HCT116 (cell line): ENCODE measurements at regions not wholly inside any gene's neighbourhood (a gene's known extent, or its start where the extent isn't known, plus 50 kb on each side); places are given as distances from the start of the nearest gene placed in this dataset.

Experiments used
- ATAC-seq: fragments of 200-7000 bp; cut with Tn5 transposase; 2 replicates; pipeline ENCODE4 v1.9.1; 2020; ENCODE audit warnings: mild to moderate bottlenecking, moderate library complexity
- BruUV-seq: library from RNA; stranded (reverse); fragments of 400-500 nt; replicated peaks from 2 replicates; lab custom pipeline; 2021; lab: Mats Ljungman, UMichigan
- CTCF ChIA-PET: fragments of 300-600 bp; sonication (Branson Sonifier 250); formaldehyde crosslinking; loops from one replicate; lab custom pipeline; 2021; ENCODE audit warnings: antibody characterized with exemption; lab: Charles Lee
- POLR2A ChIA-PET: fragments of 300-600, 350-600 bp; sonication (Branson Sonifier 250); formaldehyde crosslinking; loops from one replicate; lab custom pipeline; 2021; ENCODE audit warnings: antibody characterized with exemption; lab: Charles Lee
- RAD21 ChIA-PET, 2 experiments: fragments of 300-600 bp; sonication (Branson Sonifier 250); formaldehyde crosslinking; loops; one replicate each; lab custom pipeline; 2023; ENCODE audit warnings: low total read pairs in 2 of 2; ENCODE audit not compliant: uncharacterized antibody in 2 of 2, unreplicated experiment in 2 of 2, low non-redundant PET in 1 of 2; lab: Charles Lee
- DNase-seq: peaks from one replicate; pipeline ENCODE4 v3.0.0-alpha.2; 2010; ENCODE audit warnings: low read depth, low spot score
- H2AFZ ChIP-seq: fragments of 200-600 bp; shearing (Covaris generic), sonication (generic); 2 replicates; pipeline ENCODE4 v1.6.1; 2017; ENCODE audit warnings: low read depth, mixed run types, mixed read lengths, antibody characterized with exemption, low read length; ENCODE audit not compliant: poor library complexity, severe bottlenecking
- H3K27ac ChIP-seq: 2 replicates; pipeline ENCODE4 v1.5.1; 2012; ENCODE audit warnings: low read depth, low read length
- H3K27me3 ChIP-seq: fragments of 200-600 bp; sonication (generic); 2 replicates; pipeline ENCODE4 v1.6.1; 2016; ENCODE audit warnings: mixed run types, low read length, mixed read lengths; ENCODE audit not compliant: insufficient read depth
- H3K36me3 ChIP-seq, 2 experiments: fragments of 200-500 bp in 1 of 2; fragments of 200-600 bp in 1 of 2; sonication (Bioruptor generic) in 1 of 2; sonication (generic) in 1 of 2; 2 replicates each; pipeline versions ENCODE4 v1.5.1 to v1.6.1; 2014 to 2016; ENCODE audit warnings: low read length in 2 of 2, inconsistent platforms in 1 of 2, mixed read lengths in 1 of 2, mixed run types in 1 of 2; ENCODE audit not compliant: insufficient read depth in 2 of 2, control insufficient read depth in 1 of 2
- H3K4me1 ChIP-seq, 2 experiments: fragments of 200-600 bp in 1 of 2; sonication (generic) in 1 of 2; 2 replicates each; pipeline versions ENCODE4 v1.5.1 to v1.6.1; 2012 to 2017; ENCODE audit warnings: low read length in 2 of 2, inconsistent platforms in 1 of 2, mild to moderate bottlenecking in 1 of 2, mixed read lengths in 1 of 2, mixed run types in 1 of 2, moderate library complexity in 1 of 2; ENCODE audit not compliant: insufficient read depth in 2 of 2, control insufficient read depth in 1 of 2
- H3K4me2 ChIP-seq: fragments of 200-600 bp; sonication (generic); 2 replicates; pipeline ENCODE4 v1.6.1; 2017; ENCODE audit warnings: mixed run types, low read length, mixed read lengths
- H3K4me3 ChIP-seq, 2 experiments: fragments of 200-600 bp in 1 of 2; sonication (generic) in 1 of 2; replicated peaks in 1 of 2; 2 replicates each; pipeline ENCODE4 v1.5.1; 2011 to 2016; ENCODE audit warnings: low read length in 2 of 2, control low read depth in 1 of 2, low read depth in 1 of 2, mild to moderate bottlenecking in 1 of 2, mixed read lengths in 1 of 2, mixed run types in 1 of 2
- H3K79me2 ChIP-seq: fragments of 200-600 bp; sonication (generic); 2 replicates; pipeline ENCODE4 v1.6.1; 2017; ENCODE audit warnings: mild to moderate bottlenecking, mixed run types, low read length, moderate library complexity, mixed read lengths; ENCODE audit not compliant: insufficient read depth
- H3K9ac ChIP-seq: fragments of 200-600 bp; sonication (generic); 2 replicates; pipeline ENCODE4 v1.6.1; 2016; ENCODE audit warnings: low read length, mixed read lengths
- H3K9me2 ChIP-seq: fragments of 200-600 bp; sonication (generic), shearing (Covaris generic); 2 replicates; pipeline ENCODE4 v1.6.1; 2017; ENCODE audit warnings: mixed run types, mild to moderate bottlenecking, moderate library complexity; ENCODE audit not compliant: insufficient read depth
- H3K9me3 ChIP-seq, 2 experiments: fragments of 200-500 bp in 1 of 2; fragments of 200-600 bp in 1 of 2; sonication (Bioruptor generic) in 1 of 2; sonication (generic) in 1 of 2; 2 replicates each; pipeline ENCODE4 v1.6.1; 2014 to 2017; ENCODE audit warnings: low read length in 2 of 2, mixed read lengths in 2 of 2, inconsistent platforms in 1 of 2, low read depth in 1 of 2, mild to moderate bottlenecking in 1 of 2, mixed run types in 1 of 2, moderate library complexity in 1 of 2; ENCODE audit not compliant: control insufficient read depth in 1 of 2, insufficient read depth in 1 of 2
- H4K20me1 ChIP-seq: fragments of 200-600 bp; sonication (generic), shearing (Covaris generic); 2 replicates; pipeline ENCODE4 v1.6.1; 2017; ENCODE audit warnings: mixed run types, mild to moderate bottlenecking, moderate library complexity; ENCODE audit not compliant: insufficient read depth
- ATF3 ChIP-seq: IDR thresholded peaks from 2 replicates; pipeline ENCODE4 v1.6.1; 2012
- CBX3 ChIP-seq: IDR thresholded peaks from 2 replicates; pipeline ENCODE4 v1.6.1; 2012; ENCODE audit warnings: low read depth
- CEBPB ChIP-seq: IDR thresholded peaks from 2 replicates; pipeline ENCODE4 v1.6.1; 2012; ENCODE audit warnings: low read depth
- CTCF ChIP-seq, 3 experiments: fragments of 200-600 bp in 1 of 3; sonication (generic) in 1 of 3; IDR thresholded peaks in 2 of 3; conservative IDR thresholded peaks in 1 of 3; 2 replicates each; pipeline ENCODE4 v1.5.1; 2012 to 2017; ENCODE audit warnings: low read depth in 2 of 3, low read length in 2 of 3, antibody characterized with exemption in 1 of 3, borderline replicate concordance in 1 of 3, control low read depth in 1 of 3, mild to moderate bottlenecking in 1 of 3, mixed read lengths in 1 of 3, mixed run types in 1 of 3, moderate library complexity in 1 of 3; ENCODE audit not compliant: insufficient read depth in 1 of 3
- ELF1 ChIP-seq: IDR thresholded peaks from 2 replicates; pipeline ENCODE4 v1.6.1; 2012; ENCODE audit warnings: low read depth, borderline replicate concordance
- EZH2phosphoT487 ChIP-seq: fragments of 200-600 bp; IDR thresholded peaks from 2 replicates; pipeline ENCODE4 v1.6.1; 2018; ENCODE audit warnings: antibody characterized with exemption, borderline replicate concordance
- FOSL1 ChIP-seq: IDR thresholded peaks from 2 replicates; pipeline ENCODE4 v1.6.1; 2012; ENCODE audit warnings: low read depth
- JUND ChIP-seq: IDR thresholded peaks from 2 replicates; pipeline ENCODE4 v1.6.1; 2012
- MAX ChIP-seq: IDR thresholded peaks from 2 replicates; pipeline ENCODE4 v1.6.1; 2012
- RAD21 ChIP-seq: IDR thresholded peaks from 2 replicates; pipeline ENCODE4 v1.6.1; 2012; ENCODE audit warnings: low read depth, mild to moderate bottlenecking
- REST ChIP-seq: IDR thresholded peaks from 2 replicates; pipeline ENCODE4 v1.6.1; 2012; ENCODE audit warnings: low read depth
- SP1 ChIP-seq: IDR thresholded peaks from 2 replicates; pipeline ENCODE4 v1.6.1; 2012; ENCODE audit warnings: low read depth
- TCF7L2 ChIP-seq: IDR thresholded peaks from 2 replicates; pipeline ENCODE4 v1.7.0; 2011; ENCODE audit warnings: borderline replicate concordance, inconsistent platforms; ENCODE audit not compliant: insufficient read depth, insufficient read length; ENCODE audit errors: extremely low read depth
- ZNF274 ChIP-seq: fragments of 200-500 bp; sonication (Bioruptor generic); IDR thresholded peaks from 2 replicates; pipeline ENCODE4 v1.6.1; 2014; ENCODE audit warnings: mild to moderate bottlenecking, low read depth, low read length, inconsistent platforms
- intact Hi-C: fragments of 100-400 bp; cut with micrococcal nuclease; formaldehyde crosslinking; loops from 2 replicates; pipeline ENCODE4 v1.10.0; 2022

- Histone ChIP-seq H3K27me3 (no peaks in the 10 kb centered on the region), H3K4me3 (no peak overlapping the region), H3K4me2 (no peak overlapping the region), H3K79me2 (no peaks in the 10 kb centered on the region), H3K27ac (no peak overlapping the region), H4K20me1 (no peaks in the 10 kb centered on the region), H3K9me3 (no peaks in the 10 kb centered on the region), H3K36me3 (no peaks in the 10 kb centered on the region), H3K9ac (no peak overlapping the region), H3K9me2 (no peaks in the 10 kb centered on the region), H2AFZ (no peak overlapping the region), H3K4me1 (no peaks in the 10 kb centered on the region)
- TF ChIP-seq TCF7L2 (no peak), EZH2phosphoT487 (no peak), RAD21 (no peak), MAX (no peak), JUND (no peak)
- DNase-seq (no peak), ATAC-seq (no peak)
- ChIA-PET RAD21 (no interaction called here), POLR2A (no interaction called here), CTCF (no interaction called here)
- BruUV-seq = no TSS peak
- intact Hi-C loops = no loop called here
These were observed 233.0 kb upstream of the SATB1 start for GRCh38 chr3:18657858-18658820.

GRCh38 chr3:18656866-18657265 is 231.7 kb upstream of the SATB1 start:
- H2AFZ ChIP-seq = no peak overlapping the region
- no peaks in the 10 kb centered on the region for H3K27me3 ChIP-seq
- RAD21 ChIA-PET = no interaction called here
- H3K36me3 ChIP-seq = no peaks in the 10 kb centered on the region
- CTCF ChIA-PET = no interaction called here
- H3K9me2 ChIP-seq = no peaks in the 10 kb centered on the region
- BruUV-seq = no TSS peak
- POLR2A ChIA-PET = no interaction called here
- H3K27ac ChIP-seq = no peak overlapping the region
- no peak for DNase-seq
- H3K9me3 ChIP-seq = no peaks in the 10 kb centered on the region
- no peak for ATAC-seq
- intact Hi-C loops = no loop called here
- no peaks in the 10 kb centered on the region for H4K20me1 ChIP-seq
- H3K4me2 ChIP-seq = no peak overlapping the region
- H3K79me2 ChIP-seq = no peaks in the 10 kb centered on the region
- no peak overlapping the region for H3K4me3 ChIP-seq
- H3K9ac ChIP-seq = no peak overlapping the region
- no peaks in the 10 kb centered on the region for H3K4me1 ChIP-seq
- TF ChIP-seq ZNF274 (no peak), FOSL1 (no peak), RAD21 (no peak), CBX3 (no peak), CTCF (IDR thresholded peaks at IDR 0.05 in 2 of 3, conservative IDR thresholded peaks at IDR 0.05 in 1 of 3; ENCODE audit: borderline replicate concordance in 1 of 3, insufficient read depth in 1 of 3, low read depth in 2 of 3, low read length in 2 of 3) (no peak), ATF3 (no peak), REST (no peak), EZH2phosphoT487 (no peak), CEBPB (no peak), SP1 (no peak), ELF1 (no peak)
